H1 (cell line): ENCODE measurements at regions not wholly inside any gene's neighbourhood (a gene's known extent, or its start where the extent isn't known, plus 50 kb on each side); places are given as distances from the start of the nearest gene placed in this dataset.

Experiments used
- BRCA1 ChIP-seq: IDR thresholded peaks from 2 replicates; pipeline ENCODE4 v1.6.1; 2012; ENCODE audit warnings: low read depth, low read length, improper control_type of control experiment
- CREB1 ChIP-seq: IDR thresholded peaks from 2 replicates; pipeline ENCODE4 v1.6.1; 2012; ENCODE audit warnings: inconsistent platforms
- E2F6 ChIP-seq: IDR thresholded peaks from 2 replicates; pipeline ENCODE4 v1.6.1; 2012; ENCODE audit warnings: inconsistent platforms
- EZH2 ChIP-seq: fragments of 200-600 bp; sonication (generic); IDR thresholded peaks from 2 replicates; pipeline ENCODE4 v1.7.1; 2012; ENCODE audit warnings: low read depth, mild to moderate bottlenecking, moderate library complexity, low read length, inconsistent platforms; ENCODE audit not compliant: severe bottlenecking
- GABPA ChIP-seq: IDR thresholded peaks from 2 replicates; pipeline ENCODE4 v1.6.1; 2011; ENCODE audit warnings: mild to moderate bottlenecking, low read length, moderate library complexity, borderline replicate concordance; ENCODE audit not compliant: insufficient read depth
- HDAC6 ChIP-seq: IDR thresholded peaks from one replicate; pipeline ENCODE4 v1.7.1; 2012; ENCODE audit warnings: low read depth, mild to moderate bottlenecking, inconsistent platforms, low read length, moderate library complexity
- KDM5A ChIP-seq: fragments of 200-600 bp; IDR thresholded peaks from 2 replicates; pipeline ENCODE4 v1.7.1; 2012; ENCODE audit warnings: mild to moderate bottlenecking, low read length, inconsistent platforms, mixed read lengths
- MAX ChIP-seq: IDR thresholded peaks from 2 replicates; pipeline ENCODE4 v1.6.1; 2012; ENCODE audit warnings: inconsistent platforms
- POLR2AphosphoS5 ChIP-seq: IDR thresholded peaks from 2 replicates; pipeline ENCODE4 v1.6.1; 2011; ENCODE audit warnings: low read depth, low read length
- TCF12 ChIP-seq: IDR thresholded peaks from 2 replicates; pipeline ENCODE4 v1.6.1; 2011; ENCODE audit warnings: low read depth, mild to moderate bottlenecking, low read length

- TF ChIP-seq E2F6 (no peak), MAX (no peak), KDM5A (no peak), TCF12 (no peak), GABPA (no peak), CREB1 (no peak), EZH2 (no peak), BRCA1 (no peak), POLR2AphosphoS5 (no peak), HDAC6 (no peak)
Measured at GRCh38 chr6:45814772-45815171, 200.9 kb downstream of the CLIC5 start (continued).
